ENCODE measurements at regions not wholly inside any gene's neighbourhood (a gene's known extent, or its start where the extent isn't known, plus 50 kb on each side); places are given as distances from the start of the nearest gene placed in this dataset.

DNA sequence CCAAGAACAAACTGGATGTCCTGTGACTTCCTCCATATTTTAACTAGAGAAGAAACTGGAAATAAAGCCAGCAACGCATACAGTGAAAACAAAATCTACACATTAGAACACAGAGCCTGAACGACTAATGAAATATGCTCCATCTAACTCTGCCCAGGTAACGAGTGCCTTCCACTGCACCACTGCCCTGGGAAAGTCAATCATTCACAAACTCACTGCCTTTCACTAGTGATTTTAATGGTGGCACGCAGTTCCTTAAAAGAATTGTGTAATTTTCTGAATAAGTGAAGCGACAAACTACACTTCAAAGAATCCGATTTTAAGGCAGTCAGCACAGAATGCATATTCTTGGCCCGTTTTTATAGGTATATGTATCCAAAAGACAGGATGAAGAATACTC lies 416.0 kb downstream of the SHQ1 start:
- TF ChIP-seq EZH2phosphoT487 (IDR thresholded peaks at IDR 0.05; ENCODE audit: low read length), result no peak
- TF ChIP-seq, protein P1, sequence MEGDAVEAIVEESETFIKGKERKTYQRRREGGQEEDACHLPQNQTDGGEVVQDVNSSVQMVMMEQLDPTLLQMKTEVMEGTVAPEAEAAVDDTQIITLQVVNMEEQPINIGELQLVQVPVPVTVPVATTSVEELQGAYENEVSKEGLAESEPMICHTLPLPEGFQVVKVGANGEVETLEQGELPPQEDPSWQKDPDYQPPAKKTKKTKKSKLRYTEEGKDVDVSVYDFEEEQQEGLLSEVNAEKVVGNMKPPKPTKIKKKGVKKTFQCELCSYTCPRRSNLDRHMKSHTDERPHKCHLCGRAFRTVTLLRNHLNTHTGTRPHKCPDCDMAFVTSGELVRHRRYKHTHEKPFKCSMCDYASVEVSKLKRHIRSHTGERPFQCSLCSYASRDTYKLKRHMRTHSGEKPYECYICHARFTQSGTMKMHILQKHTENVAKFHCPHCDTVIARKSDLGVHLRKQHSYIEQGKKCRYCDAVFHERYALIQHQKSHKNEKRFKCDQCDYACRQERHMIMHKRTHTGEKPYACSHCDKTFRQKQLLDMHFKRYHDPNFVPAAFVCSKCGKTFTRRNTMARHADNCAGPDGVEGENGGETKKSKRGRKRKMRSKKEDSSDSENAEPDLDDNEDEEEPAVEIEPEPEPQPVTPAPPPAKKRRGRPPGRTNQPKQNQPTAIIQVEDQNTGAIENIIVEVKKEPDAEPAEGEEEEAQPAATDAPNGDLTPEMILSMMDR (IDR thresholded peaks at IDR 0.05; ENCODE audit: low read length), result no peak
- TF ChIP-seq EZH2 (optimal IDR thresholded peaks at IDR 0.05; ENCODE audit: low read depth, low read length), result no peak
- DNase-seq, result no peak
- Histone ChIP-seq H3F3A (ENCODE audit: insufficient read depth, low read length) (peaks cover 5% of the 10 kb centered on the region; the same call in 1 of the 2 replicates), H3K36me3 (replicated peaks; ENCODE audit: insufficient read depth, low read length) (no peaks in the 10 kb centered on the region), H3K9ac (ENCODE audit: low read length) (no peak overlapping the region), H3K9me3 (replicated peaks; ENCODE audit: insufficient read depth, low read length) (no peaks in the 10 kb centered on the region), H3K4me1 (ENCODE audit: low read length) (peaks cover under 1% of the 10 kb centered on the region), H3K4me3 (ENCODE audit: low read length) (no peak overlapping the region), H3K27ac (ENCODE audit: low read length) (no peak overlapping the region), H3K9me2 (replicated peaks; ENCODE audit: insufficient read depth, low read length) (no peaks in the 10 kb centered on the region), H3K79me2 (ENCODE audit: low read length) (peaks cover 97% of the 10 kb centered on the region), H4K20me1 (ENCODE audit: insufficient read depth, low read length) (peaks cover 8% of the 10 kb centered on the region), H2AFZ (ENCODE audit: low read length) (no peak overlapping the region), H3K27me3 (replicated peaks; ENCODE audit: insufficient read depth, low read length) (no peaks in the 10 kb centered on the region), H3K4me2 (ENCODE audit: low read depth, low read length) (no peak overlapping the region)

DNA sequence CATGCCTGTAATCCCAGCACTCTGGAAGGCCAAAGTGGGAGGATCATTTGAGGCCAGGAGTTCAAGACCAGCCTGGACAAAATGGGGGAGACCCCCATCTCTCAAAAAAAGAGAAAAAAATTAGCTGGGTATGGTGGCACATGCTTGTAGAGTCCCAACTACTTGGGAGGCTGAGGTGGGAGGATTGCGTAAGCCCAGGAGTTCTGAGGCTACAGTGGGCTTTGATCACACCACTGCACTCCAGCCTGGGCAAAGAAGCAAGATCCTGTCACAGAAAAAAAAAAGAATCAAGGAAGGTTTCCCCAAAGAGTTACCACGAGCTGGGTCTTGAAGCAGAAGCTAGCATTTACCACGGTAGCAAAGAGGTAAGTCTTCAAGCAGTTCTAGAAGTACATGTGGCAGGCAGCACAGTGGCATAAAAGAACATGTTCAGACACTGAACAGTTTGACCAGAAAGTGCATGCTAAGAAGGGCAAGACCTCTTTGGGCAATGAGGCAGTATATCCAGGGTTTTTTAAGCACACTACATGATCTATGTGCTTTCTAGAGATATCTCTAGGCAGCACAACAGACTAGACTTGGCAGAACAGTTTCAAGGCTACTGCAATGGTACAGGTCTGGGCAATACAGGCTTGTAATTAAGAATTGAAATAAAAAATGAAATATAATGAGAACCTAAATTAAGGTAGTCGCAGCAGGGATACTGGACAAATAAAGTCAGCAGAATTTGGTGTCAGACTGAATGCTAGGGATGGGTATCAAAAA lies 418.5 kb downstream of the SHQ1 start:
- H2AFZ ChIP-seq (ENCODE audit: low read length), result no peak overlapping the region
- peaks cover 95% of the 10 kb centered on the region for H3K79me2 ChIP-seq (ENCODE audit: low read length)
- TF ChIP-seq, protein P1 (IDR thresholded peaks at IDR 0.05; ENCODE audit: low read length), result no peak
- TF ChIP-seq EZH2phosphoT487 (IDR thresholded peaks at IDR 0.05; ENCODE audit: low read length) (no peak), EZH2 (optimal IDR thresholded peaks at IDR 0.05; ENCODE audit: low read depth, low read length) (no peak)

DNA sequence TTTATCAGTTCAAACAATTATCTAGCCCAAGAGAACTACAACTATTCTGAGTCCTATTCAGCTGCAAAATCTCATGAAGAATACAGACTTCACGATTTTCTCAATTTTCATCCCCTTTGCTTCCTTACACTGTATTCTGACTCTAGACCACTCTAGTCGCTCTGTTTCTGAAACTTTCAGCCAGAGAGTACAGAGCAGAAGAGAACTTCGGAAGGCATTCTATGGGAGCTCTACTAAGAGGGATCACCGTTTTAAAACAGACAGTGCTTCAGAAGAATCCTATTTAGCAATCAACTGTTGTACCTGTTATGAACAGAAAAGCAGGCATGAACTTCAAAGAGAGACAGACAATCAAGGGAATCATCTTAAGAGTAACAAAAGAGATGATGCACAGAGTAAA lies 419.4 kb downstream of the SHQ1 start:
- H2AFZ ChIP-seq (ENCODE audit: low read length), result no peak overlapping the region
- H3K9me2 ChIP-seq (replicated peaks; ENCODE audit: insufficient read depth, low read length), result no peaks in the 10 kb centered on the region
- TF ChIP-seq, protein P1 (IDR thresholded peaks at IDR 0.05; ENCODE audit: low read length), result no peak
- TF ChIP-seq EZH2phosphoT487 (IDR thresholded peaks at IDR 0.05; ENCODE audit: low read length), result no peak
- TF ChIP-seq EZH2 (optimal IDR thresholded peaks at IDR 0.05; ENCODE audit: low read depth, low read length), result no peak
- H3K9me3 ChIP-seq (replicated peaks; ENCODE audit: insufficient read depth, low read length), result no peaks in the 10 kb centered on the region
- peaks cover 24% of the 10 kb centered on the region; the same call in 1 of the 2 replicates for H3F3A ChIP-seq (ENCODE audit: insufficient read depth, low read length)
- H3K79me2 ChIP-seq (ENCODE audit: low read length), result peaks cover 95% of the 10 kb centered on the region
- H3K27me3 ChIP-seq (replicated peaks; ENCODE audit: insufficient read depth, low read length), result no peaks in the 10 kb centered on the region
- no peak overlapping the region for H3K9ac ChIP-seq (ENCODE audit: low read length)
- no peak overlapping the region for H3K4me2 ChIP-seq (ENCODE audit: low read depth, low read length)
- no peak for DNase-seq
- H3K4me1 ChIP-seq (ENCODE audit: low read length), result peaks cover 26% of the 10 kb centered on the region
- H3K4me3 ChIP-seq (ENCODE audit: low read length), result no peak overlapping the region
- H4K20me1 ChIP-seq (ENCODE audit: insufficient read depth, low read length), result peaks cover 6% of the 10 kb centered on the region
- H3K27ac ChIP-seq (ENCODE audit: low read length), result no peak overlapping the region
- H3K36me3 ChIP-seq (replicated peaks; ENCODE audit: insufficient read depth, low read length), result no peaks in the 10 kb centered on the region

More for the DNA sequence above, 418.5 kb downstream of the SHQ1 start:
- Histone ChIP-seq H3K36me3 (replicated peaks; ENCODE audit: insufficient read depth, low read length) (no peaks in the 10 kb centered on the region), H3K4me2 (ENCODE audit: low read depth, low read length) (no peak overlapping the region), H3K27me3 (replicated peaks; ENCODE audit: insufficient read depth, low read length) (no peaks in the 10 kb centered on the region), H3K4me1 (ENCODE audit: low read length) (peaks cover 25% of the 10 kb centered on the region), H3K9me3 (replicated peaks; ENCODE audit: insufficient read depth, low read length) (no peaks in the 10 kb centered on the region), H4K20me1 (ENCODE audit: insufficient read depth, low read length) (peaks cover 10% of the 10 kb centered on the region), H3K9me2 (replicated peaks; ENCODE audit: insufficient read depth, low read length) (no peaks in the 10 kb centered on the region), H3K4me3 (ENCODE audit: low read length) (no peak overlapping the region), H3K27ac (ENCODE audit: low read length) (no peak overlapping the region), H3F3A (ENCODE audit: insufficient read depth, low read length) (peaks cover 24% of the 10 kb centered on the region; the same call in 1 of the 2 replicates), H3K9ac (ENCODE audit: low read length) (no peak overlapping the region)
- no peak for DNase-seq
